Body of pancreas (tissue), 4 donors: ENCODE measurements at regions not wholly inside any gene's neighbourhood (a gene's known extent, or its start where the extent isn't known, plus 50 kb on each side); places are given as distances from the start of the nearest gene placed in this dataset.

ENCODE experiments used
- ATAC-seq: fragments of 150-250 bp; one replicate; pipeline ENCODE4 v1.9.1; 2016
- DNase-seq, 4 donors: peaks; one replicate each; pipeline ENCODE4 v3.0.0-alpha.2; 2019
- H3K27ac ChIP-seq, 4 donors: fragments of 200-600 bp; sonication (generic); 1 replicate in 3 of 4; 2 replicates in 1 of 4; pipeline versions ENCODE4 v1.5.1 to v1.6.1; 2016 to 2019; ENCODE audit warnings: mild to moderate bottlenecking in 1 of 4, mixed read lengths in 1 of 4, moderate library complexity in 1 of 4
- H3K27me3 ChIP-seq, 2 donors: fragments of 200-600 bp; sonication (generic); one replicate each; pipeline ENCODE4 v1.6.0; 2016; ENCODE audit warnings: mild to moderate bottlenecking in 1 of 2
- H3K36me3 ChIP-seq, 2 donors: fragments of 200-600 bp; sonication (generic); replicated peaks in 1 of 2; 2 replicates each; pipeline ENCODE4 v1.5.1; 2016; ENCODE audit warnings: low read depth in 2 of 2; ENCODE audit not compliant: insufficient read depth in 1 of 2
- H3K4me1 ChIP-seq: fragments of 200-600 bp; sonication (generic); one replicate; pipeline ENCODE4 v1.6.0; 2016
- H3K4me3 ChIP-seq, 2 donors: fragments of 200-600 bp; sonication (generic); 1 replicate in 1 of 2; 2 replicates in 1 of 2; pipeline ENCODE4 v1.5.1; 2016 to 2019
- H3K9me3 ChIP-seq, 3 donors: fragments of 200-600 bp; sonication (generic); 1 replicate in 2 of 3; 2 replicates in 1 of 3; pipeline ENCODE4 v1.5.1; 2016
- CTCF ChIP-seq, 7 experiments: fragments of 450-650 bp in 4 of 7; fragments of 200-600 bp in 3 of 7; sonication (generic) in 3 of 7; IDR thresholded peaks; one replicate each; pipeline ENCODE4 v1.5.1; 2016 to 2019; ENCODE audit warnings: antibody characterized with exemption in 7 of 7
- POLR2A ChIP-seq, 3 donors: fragments of 450-650 bp; IDR thresholded peaks; one replicate each; pipeline ENCODE4 v1.6.1; 2016; ENCODE audit warnings: antibody characterized with exemption in 3 of 3, mild to moderate bottlenecking in 2 of 3
- WGBS, 2 donors: methylation state at CpG; one replicate each; pipeline ENCODE4 v1.1.5; 2017; 5-methylcytosine and 5-hydroxymethylcytosine counted together
- intact Hi-C: fragments of 100-400 bp; cut with DNase I; formaldehyde crosslinking; loops from one replicate; pipeline ENCODE4 v1.15.1; 2023

- TF ChIP-seq CTCF (IDR thresholded peaks at IDR 0.05) (no peak), POLR2A (IDR thresholded peaks at IDR 0.05) (no peak)
- H3K36me3 ChIP-seq, result no peaks in the 10 kb centered on the region
- DNase-seq (no peak), ATAC-seq (no peak)
- H3K27me3 ChIP-seq, result no peaks in the 10 kb centered on the region
- no peaks in the 10 kb centered on the region for H3K4me1 ChIP-seq
- no peak overlapping the region for H3K4me3 ChIP-seq
- intact Hi-C loops, result no loop called here
- H3K9me3 ChIP-seq, result no peaks in the 10 kb centered on the region
- no peak overlapping the region for H3K27ac ChIP-seq
- 61 to 65% methylated on average over 4 of the region's 4 CpGs for WGBS, 2 donors
These were observed 102.6 kb upstream of the VPREB1 start for GRCh38 chr22:22141771-22142591.

GRCh38 chr22:22141031-22141430, 103.6 kb upstream of the VPREB1 start:
- no peak overlapping the region for H3K4me3 ChIP-seq
- no peaks in the 10 kb centered on the region for H3K4me1 ChIP-seq
- no peak for ATAC-seq
- intact Hi-C loops, result no loop called here
- no peaks in the 10 kb centered on the region for H3K36me3 ChIP-seq
- 64 to 73% methylated on average over 3 of the region's 3 CpGs for WGBS, 2 donors
- no peak for DNase-seq
- no peak overlapping the region for H3K27ac ChIP-seq
- H3K9me3 ChIP-seq, result no peaks in the 10 kb centered on the region
- TF ChIP-seq CTCF (IDR thresholded peaks at IDR 0.05), result no peak
- TF ChIP-seq POLR2A (IDR thresholded peaks at IDR 0.05), result no peak
- no peaks in the 10 kb centered on the region for H3K27me3 ChIP-seq

GRCh38 chr22:22139364-22139763, 105.2 kb upstream of the VPREB1 start:
- DNase-seq, result no peak
- no peak for ATAC-seq
- no peaks in the 10 kb centered on the region for H3K4me1 ChIP-seq
- intact Hi-C loops, result no loop called here
- no peak overlapping the region for H3K27ac ChIP-seq
- H3K4me3 ChIP-seq, result no peak overlapping the region
- H3K9me3 ChIP-seq, result no peaks in the 10 kb centered on the region
- 23 to 31% methylated on average over 1 of the region's 1 CpG for WGBS, 2 donors
- no peaks in the 10 kb centered on the region for H3K36me3 ChIP-seq
- TF ChIP-seq CTCF (IDR thresholded peaks at IDR 0.05), result no peak
- no peak for TF ChIP-seq POLR2A (IDR thresholded peaks at IDR 0.05)
- H3K27me3 ChIP-seq, result no peaks in the 10 kb centered on the region

GRCh38 chr22:22138915-22139314, 105.7 kb upstream of the VPREB1 start:
- WGBS, 2 donors, result 20 to 27% methylated on average over 1 of the region's 1 CpG
- Histone ChIP-seq H3K4me3 (no peak overlapping the region), H3K36me3 (no peaks in the 10 kb centered on the region), H3K4me1 (no peaks in the 10 kb centered on the region), H3K9me3 (no peaks in the 10 kb centered on the region), H3K27ac (no peak overlapping the region), H3K27me3 (no peaks in the 10 kb centered on the region)
- intact Hi-C loops, result no loop called here
- ATAC-seq, result no peak
- TF ChIP-seq CTCF (IDR thresholded peaks at IDR 0.05) (no peak), POLR2A (IDR thresholded peaks at IDR 0.05) (no peak)
- no peak for DNase-seq

GRCh38 chr22:22137891-22138290, 106.7 kb upstream of the VPREB1 start:
- Histone ChIP-seq H3K4me3 (no peak overlapping the region), H3K4me1 (no peaks in the 10 kb centered on the region), H3K27me3 (no peaks in the 10 kb centered on the region), H3K9me3 (no peaks in the 10 kb centered on the region), H3K36me3 (no peaks in the 10 kb centered on the region), H3K27ac (no peak overlapping the region)
- DNase-seq (no peak), ATAC-seq (no peak)
- TF ChIP-seq POLR2A (IDR thresholded peaks at IDR 0.05) (no peak), CTCF (IDR thresholded peaks at IDR 0.05) (no peak)
- 51 to 60% methylated on average over 2 of the region's 2 CpGs for WGBS, 2 donors
- intact Hi-C loops, result no loop called here
